SHP77 (cell line): ENCODE measurements at regions not wholly inside any gene's neighbourhood (a gene's known extent, or its start where the extent isn't known, plus 50 kb on each side); places are given as distances from the start of the nearest gene placed in this dataset.

Source experiments
- DNase-seq, 2 experiments: peaks; one replicate each; lab custom pipeline; 2025; lab: John Stamatoyannopoulos, UW

DNA sequence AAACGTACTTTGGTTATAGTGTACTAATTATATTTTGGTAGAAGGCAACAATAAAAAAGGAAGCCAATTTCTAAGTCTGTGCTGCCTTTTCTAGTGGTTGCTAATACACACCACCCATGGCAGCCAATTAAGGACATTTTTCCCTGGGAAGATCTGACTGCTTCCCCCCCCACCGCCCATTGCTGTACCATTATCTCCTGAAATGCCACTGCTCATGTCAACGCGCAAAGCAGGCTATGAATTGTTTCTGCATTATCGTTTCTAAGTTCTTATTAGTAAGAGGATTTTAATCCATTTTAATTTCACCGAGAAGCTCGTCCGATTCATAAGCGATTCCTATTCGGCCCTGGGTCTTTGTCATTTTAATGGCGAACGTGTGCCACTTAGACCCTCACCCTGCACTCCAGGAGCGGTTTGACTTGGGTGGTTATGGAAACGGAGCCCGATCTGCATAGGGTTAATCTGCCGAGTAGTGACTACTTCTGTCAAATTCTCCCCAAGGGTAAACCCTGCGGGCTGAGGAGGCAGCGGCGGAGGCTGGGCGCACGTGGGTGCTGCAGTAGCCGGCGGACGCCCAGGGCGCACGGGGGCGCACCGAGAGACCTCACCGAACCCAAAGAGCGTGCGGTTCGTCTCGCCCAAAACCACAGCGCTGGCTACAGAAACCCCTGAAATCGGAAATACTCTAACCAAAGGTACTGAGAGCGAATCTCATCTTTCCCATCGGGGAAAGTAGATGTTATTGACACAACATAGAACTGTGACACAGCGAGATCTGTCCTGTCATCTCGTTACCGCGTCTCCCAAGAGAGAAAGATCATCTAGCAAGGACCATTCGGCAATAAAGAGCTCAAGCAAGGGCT lies 55.8 kb upstream of the SHC3 start:
- DNase-seq = no peak

DNA sequence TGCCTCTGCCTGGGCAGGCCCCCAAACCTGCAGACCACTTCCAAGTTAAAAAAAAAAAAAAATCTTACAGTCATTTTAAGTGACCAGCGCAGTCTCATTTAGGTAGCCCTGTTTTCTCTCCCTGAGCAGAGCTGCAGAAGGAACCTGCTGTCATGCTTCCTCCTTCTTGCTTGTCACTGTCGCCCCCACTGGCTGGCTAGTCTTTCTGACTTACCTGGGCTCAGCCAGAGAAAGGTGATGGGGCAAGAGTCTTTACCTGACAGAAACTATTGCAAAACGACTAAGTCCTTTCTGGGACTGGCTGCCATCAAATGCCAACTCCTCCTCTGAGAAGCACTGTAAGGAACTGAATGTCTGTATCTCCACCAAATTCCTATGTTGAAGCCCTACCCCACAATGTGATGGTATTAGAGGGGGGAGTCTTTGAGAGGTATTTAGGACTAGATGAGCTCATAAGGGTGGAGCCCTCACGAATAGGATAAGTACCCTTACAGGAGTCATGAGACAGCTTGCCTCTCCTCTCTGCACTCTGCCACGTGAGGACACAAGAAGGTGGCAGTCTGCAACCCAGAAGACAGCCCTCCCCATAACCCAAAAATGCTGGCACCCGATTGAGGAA lies 58.4 kb upstream of the SHC3 start:
- DNase-seq = no peak

DNA sequence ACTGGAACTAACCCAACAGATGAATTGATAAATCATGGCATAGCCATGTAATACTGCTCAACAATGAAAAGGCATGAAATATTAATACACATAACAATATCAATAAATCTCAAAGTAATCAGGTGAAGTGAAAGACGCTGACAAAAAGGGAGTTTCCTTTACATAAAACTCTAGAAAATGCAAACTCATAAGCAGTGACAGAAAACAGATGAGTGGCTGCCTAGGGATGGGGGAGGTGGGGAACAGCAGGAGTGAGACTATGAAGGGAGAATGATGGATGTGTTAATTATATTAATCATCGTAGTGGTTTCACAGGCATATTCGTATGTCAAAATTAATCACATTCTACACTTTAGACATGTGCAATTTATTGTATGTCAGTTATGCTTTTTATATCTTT lies 59.8 kb upstream of the SHC3 start:
- DNase-seq = no peak

DNA sequence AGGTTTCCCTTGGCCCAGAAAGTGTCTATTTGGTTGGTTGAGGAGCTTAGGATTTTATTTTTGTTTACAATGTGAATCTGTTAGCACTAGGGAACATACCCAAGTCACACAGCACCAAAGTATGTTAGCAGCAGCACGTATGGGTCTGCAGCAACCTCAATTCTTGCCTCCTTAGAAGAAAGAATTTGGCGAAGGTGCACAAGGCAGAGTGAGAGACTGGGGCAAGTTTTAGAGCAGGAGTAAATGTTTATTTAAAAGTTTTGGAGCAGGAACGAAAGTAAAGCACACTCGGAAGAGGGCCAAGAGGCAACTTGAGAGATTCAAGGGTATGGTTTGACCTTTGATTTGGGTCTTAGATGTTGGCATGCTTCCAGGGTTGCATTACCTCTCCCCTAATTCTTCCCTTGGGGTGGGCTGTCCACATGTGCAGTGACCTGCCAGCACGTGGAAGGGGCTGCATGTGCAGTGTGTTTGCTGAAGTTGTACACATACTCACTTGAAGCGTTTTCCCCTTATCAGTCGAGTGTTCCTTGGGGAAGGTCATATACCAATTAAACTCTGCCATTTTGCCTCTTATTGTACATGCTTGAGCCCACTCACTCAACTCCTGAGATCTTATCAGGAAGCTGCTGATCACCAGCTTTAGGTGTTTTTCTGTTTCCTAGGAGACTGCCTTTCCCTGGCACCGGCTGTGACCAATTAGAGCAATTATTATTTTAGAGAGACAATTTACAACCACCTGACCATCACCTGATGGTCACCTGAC lies 64.9 kb upstream of the SHC3 start:
- no peak for DNase-seq

DNA sequence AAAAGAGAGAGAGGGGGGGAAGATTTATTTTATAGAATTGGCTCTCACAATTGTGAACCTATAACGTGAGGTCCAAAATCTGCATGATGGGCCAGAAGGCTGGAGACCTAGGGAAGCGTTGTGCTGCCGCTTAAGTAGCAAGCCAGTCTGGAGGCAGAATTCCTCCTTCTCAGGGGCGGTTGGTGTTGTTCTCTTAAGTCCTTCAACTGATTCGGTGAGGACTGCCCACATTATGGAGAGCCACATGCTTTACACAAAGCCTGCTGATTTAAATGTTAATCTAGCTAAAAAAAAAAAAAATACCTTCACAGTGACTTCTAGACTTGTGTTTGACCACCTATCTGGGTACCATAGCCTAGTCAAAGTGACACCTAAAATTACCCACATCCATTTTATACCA lies 64.2 kb upstream of the CKS2 start:
- no peak for DNase-seq

DNA sequence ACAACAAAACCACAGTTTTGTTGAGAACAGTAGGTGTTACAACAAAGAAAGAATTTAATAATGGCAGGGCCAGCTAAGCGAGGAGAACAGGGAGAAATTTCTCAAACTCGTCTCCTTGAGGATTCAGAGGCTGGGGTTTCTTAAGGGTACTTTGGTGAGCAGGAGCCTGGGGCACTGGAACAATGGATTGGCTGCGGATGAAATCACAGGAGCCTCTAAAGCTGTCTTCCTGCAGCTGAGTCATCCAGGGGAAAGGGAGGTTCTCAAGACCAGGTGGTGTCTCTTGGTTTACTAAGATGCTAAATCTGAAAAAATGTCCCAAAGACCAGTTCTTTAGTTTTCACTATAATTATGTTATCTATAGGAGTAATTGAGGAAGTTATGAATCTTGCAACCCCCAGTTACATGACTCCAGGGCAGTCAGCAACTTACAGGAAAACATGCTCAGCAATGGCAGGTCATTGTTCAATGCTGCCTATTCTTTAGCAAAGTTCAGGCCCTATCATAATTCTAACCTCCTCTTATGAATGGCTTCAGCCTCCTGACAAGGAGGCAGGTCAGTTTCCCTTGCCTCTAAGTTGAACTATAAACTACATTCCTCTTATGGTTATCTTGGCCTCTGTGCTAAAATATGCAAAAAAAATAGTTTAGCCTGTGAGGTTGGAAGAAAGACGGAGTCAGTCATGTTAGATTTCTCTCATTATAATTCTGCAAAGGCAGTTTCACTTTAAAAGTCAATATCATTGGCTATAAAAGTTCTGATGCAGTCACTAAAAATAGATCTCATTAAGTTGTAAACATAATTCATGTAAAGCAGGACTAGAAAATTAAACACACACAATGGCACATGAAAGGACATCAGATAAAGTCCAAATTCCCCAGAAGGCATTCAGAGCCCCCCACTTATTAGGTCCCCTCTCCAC lies 63.3 kb upstream of the CKS2 start:
- DNase-seq = no peak

DNA sequence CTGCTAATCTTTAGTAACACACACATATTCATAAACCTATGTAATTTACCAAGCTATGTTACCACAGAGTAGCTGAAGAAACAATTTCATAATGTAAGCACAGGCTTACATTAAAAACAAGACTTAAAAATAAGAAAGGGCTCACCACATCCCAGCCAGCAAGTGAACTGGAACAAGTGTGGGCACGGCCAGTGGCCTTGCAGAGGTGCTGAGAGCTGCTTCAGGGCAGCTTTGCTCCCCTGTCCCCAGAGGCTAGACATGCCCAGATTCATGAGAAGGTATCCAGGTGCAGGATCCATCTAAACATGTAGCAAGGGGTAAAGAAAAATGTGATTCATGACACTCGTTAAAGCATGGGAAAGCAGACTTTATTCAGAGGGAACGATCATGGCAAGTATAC lies 62.0 kb upstream of the CKS2 start:
- no peak for DNase-seq

DNA sequence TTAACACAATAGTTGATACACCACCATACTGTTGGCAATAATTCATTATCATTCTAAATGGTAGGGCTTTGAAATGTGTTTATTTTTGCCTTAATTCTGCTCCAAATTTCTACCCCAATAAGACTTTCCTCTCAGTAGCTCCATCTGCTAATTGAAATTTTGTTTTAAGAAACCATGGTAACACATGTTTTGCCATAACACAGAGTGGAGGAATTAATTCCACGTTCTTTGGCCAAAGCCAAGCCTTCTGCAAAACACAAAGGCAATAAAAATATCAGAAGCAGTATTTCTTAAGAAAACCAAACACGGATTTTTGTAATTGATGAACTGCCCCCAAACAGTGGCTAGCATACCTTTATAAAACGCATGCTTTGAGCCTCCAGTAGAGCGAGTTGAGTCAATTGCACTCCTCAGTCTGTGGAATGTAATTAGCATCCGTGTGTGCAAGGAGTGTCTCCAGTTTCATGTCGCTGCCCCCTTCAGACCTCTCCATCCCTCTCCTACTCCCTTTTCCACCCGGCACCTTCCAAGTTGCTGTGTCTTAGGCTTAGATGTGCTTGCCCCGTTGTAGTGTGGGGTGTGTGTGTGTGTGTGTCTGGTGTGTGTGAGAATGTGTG lies 58.2 kb upstream of the CKS2 start:
- DNase-seq = no peak

DNA sequence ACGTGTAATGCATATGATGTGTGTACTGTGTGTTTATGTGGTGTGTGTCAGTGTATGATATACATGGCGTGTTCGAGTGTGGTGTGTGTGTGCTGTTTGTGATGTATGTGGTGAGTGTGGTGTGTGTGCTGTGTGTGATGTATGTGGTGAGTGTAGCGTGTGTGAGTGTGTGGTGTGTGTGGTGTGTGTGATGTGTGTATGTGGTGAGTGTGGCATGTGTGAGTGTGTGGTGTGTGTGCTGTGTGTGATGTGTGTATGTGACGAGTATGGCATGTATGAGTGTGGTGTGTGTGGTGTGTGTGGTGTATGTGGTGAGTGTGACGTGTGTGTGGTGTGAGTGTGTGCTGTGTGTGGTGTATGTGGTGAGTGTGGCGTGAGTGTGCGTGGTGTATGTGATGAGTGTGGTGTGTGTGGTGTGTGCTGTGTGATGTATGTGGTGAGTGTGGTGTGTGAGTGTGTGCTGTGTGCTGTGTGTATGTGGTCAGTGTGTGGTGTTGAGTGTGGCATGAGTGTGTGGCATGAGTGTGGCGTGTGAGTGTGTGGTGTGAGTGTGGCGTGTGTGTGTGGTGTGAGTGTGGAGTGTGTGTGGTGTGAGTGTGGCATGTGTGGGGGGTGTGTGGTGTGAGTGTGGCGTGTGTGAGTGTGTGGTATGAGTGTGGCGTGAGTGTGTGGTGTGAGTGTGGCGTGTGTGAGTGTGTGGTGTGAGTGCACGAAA lies 56.8 kb upstream of the CKS2 start:
- DNase-seq = no peak

DNA sequence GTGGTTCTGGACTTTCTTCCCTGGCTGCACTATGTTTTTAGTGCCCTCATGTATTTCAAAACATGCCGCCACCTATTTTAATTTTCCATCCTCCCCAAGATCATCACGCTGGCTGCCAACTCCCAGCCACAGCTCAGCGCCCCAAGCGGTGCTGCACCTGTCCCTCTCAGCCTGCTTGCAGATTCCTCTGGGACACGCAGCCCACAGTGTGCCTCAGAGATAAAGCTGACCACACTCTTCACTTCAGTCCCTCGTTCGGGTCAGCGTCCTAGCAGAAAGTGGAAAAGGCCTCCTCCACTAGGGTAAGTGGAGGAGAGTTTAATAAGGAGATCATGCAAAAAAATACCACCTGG lies 56.2 kb upstream of the CKS2 start:
- peak in 1 of 2 experiments; percentile 11 for DNase-seq

DNA sequence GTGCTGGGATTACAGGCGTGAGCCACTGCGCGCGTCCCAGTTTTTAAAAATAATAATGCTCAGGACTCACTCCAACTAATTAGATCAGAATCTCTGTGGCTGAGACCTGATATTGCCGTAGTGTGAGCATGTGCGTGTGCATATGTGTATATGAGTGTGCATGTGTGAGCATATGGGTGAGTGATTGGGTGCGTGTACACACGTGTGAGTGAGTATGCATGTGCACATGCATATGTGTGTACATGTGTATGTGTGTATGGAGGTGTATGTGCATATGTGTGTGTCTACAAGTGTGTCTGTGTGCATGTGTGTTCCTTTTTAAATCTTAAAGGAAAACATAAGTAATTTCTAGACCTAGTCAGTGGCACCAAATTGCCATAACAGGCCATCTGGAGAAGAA lies 54.8 kb upstream of the CKS2 start:
- no peak for DNase-seq

DNA sequence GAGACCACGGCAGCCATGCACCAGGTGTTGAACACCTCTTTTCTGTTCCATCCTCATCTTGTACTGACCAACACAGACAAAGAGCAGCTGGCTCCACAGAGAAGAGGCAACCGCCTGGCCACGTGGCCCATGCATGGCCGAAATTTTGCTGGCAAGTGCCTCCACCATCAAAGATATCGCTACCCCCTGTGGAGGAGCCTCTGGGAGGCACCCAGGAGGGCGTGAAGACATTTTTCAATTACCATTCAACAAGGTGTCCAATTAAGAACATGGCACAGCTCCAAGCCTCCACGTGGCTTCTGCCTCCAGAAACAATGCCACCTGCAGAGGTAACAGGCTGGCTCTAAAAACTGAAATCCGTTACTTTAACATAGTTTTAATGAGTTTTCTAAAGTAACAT lies 54.4 kb upstream of the CKS2 start:
- peak in 1 of 2 experiments; percentile 5 for DNase-seq

DNA sequence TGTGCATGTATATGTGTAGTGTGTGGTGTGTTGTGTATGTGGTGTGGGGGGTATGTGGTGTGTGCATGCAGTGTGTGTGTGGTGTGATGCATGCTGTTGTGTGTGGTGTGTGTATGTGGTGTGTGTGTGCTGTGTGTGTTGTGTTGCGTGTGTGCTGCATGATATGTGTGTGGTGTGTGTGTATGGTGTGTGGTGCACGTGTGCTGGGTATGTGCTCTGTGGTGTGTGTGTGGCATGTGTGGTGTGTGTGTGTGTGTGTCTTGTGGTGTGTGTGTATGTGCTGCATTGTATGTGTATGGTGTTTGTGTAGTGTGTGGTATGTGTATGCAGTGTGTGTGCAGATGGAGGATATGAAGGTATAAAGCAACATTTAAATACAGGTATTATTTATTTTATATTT lies 50.5 kb upstream of the CKS2 start:
- no peak for DNase-seq
